H1 (cell line): ENCODE measurements at regions not wholly inside any gene's neighbourhood (a gene's known extent, or its start where the extent isn't known, plus 50 kb on each side); places are given as distances from the start of the nearest gene placed in this dataset.

ENCODE experiments used
- BRCA1 ChIP-seq: IDR thresholded peaks from 2 replicates; pipeline ENCODE4 v1.6.1; 2012; ENCODE audit warnings: low read depth, low read length, improper control_type of control experiment
- CEBPB ChIP-seq: IDR thresholded peaks from 2 replicates; pipeline ENCODE4 v1.6.1; 2012; ENCODE audit warnings: low read depth, low read length
- CREB1 ChIP-seq: IDR thresholded peaks from 2 replicates; pipeline ENCODE4 v1.6.1; 2012; ENCODE audit warnings: inconsistent platforms
- EP300 ChIP-seq, 2 experiments: IDR thresholded peaks; 1 replicate in 1 of 2; 2 replicates in 1 of 2; pipeline ENCODE4 v1.6.1; 2011 to 2012; ENCODE audit warnings: low read depth in 2 of 2, low read length in 2 of 2, mild to moderate bottlenecking in 2 of 2, borderline replicate concordance in 1 of 2, inconsistent platforms in 1 of 2, moderate library complexity in 1 of 2
- MAX ChIP-seq: IDR thresholded peaks from 2 replicates; pipeline ENCODE4 v1.6.1; 2012; ENCODE audit warnings: inconsistent platforms
- POLR2A ChIP-seq, 2 experiments: IDR thresholded peaks; 1 replicate in 1 of 2; 2 replicates in 1 of 2; pipeline ENCODE4 v1.6.1; 2011; ENCODE audit warnings: low read depth in 2 of 2, low read length in 2 of 2, mild to moderate bottlenecking in 2 of 2; ENCODE audit errors: control extremely low read depth in 1 of 2
- TCF12 ChIP-seq: IDR thresholded peaks from 2 replicates; pipeline ENCODE4 v1.6.1; 2011; ENCODE audit warnings: low read depth, mild to moderate bottlenecking, low read length
- TF ChIP-seq, protein P1 (sequence below), 3 experiments: IDR thresholded peaks; 1 replicate in 2 of 3; 2 replicates in 1 of 3; pipeline versions ENCODE4 v1.5.1 to v1.6.1; 2011; ENCODE audit warnings: low read length in 3 of 3, mild to moderate bottlenecking in 3 of 3, inconsistent platforms in 2 of 3, low read depth in 1 of 3, moderate library complexity in 1 of 3; ENCODE audit not compliant: insufficient read depth in 1 of 3; ENCODE audit errors: control extremely low read depth in 1 of 3

DNA sequence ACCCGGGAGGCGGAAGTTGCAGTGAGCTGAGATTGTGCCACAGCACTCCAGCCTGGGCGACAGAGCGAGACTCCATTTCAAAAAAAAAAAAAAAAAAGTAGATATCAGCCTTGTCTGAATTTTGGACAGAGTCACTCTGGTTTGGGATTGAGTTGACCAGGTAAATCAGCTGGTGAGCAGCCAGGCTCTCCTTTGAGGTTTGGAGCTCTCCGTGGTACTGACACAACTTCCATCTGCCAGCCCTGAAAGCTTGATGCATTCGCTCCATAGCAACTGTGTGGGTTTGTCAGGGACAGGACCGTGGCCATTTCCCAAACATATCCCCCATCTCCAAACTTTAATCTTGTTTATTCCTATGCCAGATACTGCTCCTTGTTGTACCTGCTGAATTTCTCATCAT, 155.2 kb downstream of the DMRTA2 start:
- TF ChIP-seq EP300 (IDR thresholded peaks at IDR 0.05; ENCODE audit: borderline replicate concordance in 1 of 2, low read depth in 2 of 2, low read length in 2 of 2) (no peak), TCF12 (no peak), CREB1 (no peak), BRCA1 (no peak), MAX (no peak), POLR2A (IDR thresholded peaks at IDR 0.05; ENCODE audit: control extremely low read depth in 1 of 2, low read depth in 2 of 2, low read length in 2 of 2) (no peak), CEBPB (no peak)
- TF ChIP-seq, protein P1, sequence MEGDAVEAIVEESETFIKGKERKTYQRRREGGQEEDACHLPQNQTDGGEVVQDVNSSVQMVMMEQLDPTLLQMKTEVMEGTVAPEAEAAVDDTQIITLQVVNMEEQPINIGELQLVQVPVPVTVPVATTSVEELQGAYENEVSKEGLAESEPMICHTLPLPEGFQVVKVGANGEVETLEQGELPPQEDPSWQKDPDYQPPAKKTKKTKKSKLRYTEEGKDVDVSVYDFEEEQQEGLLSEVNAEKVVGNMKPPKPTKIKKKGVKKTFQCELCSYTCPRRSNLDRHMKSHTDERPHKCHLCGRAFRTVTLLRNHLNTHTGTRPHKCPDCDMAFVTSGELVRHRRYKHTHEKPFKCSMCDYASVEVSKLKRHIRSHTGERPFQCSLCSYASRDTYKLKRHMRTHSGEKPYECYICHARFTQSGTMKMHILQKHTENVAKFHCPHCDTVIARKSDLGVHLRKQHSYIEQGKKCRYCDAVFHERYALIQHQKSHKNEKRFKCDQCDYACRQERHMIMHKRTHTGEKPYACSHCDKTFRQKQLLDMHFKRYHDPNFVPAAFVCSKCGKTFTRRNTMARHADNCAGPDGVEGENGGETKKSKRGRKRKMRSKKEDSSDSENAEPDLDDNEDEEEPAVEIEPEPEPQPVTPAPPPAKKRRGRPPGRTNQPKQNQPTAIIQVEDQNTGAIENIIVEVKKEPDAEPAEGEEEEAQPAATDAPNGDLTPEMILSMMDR (IDR thresholded peaks at IDR 0.05; ENCODE audit: control extremely low read depth in 1 of 3, insufficient read depth in 1 of 3, low read depth in 1 of 3, low read length in 3 of 3), result no peak
